HG03095 (cell line): ENCODE measurements at regions not wholly inside any gene's neighbourhood (a gene's known extent, or its start where the extent isn't known, plus 50 kb on each side); places are given as distances from the start of the nearest gene placed in this dataset.

Source experiments
- ATAC-seq: cut with Tn5 transposase; IDR thresholded peaks from one replicate; pipeline ENCODE4 v1.9.1; 2021; ENCODE audit warnings: moderate library complexity; ENCODE audit not compliant: unreplicated experiment

DNA sequence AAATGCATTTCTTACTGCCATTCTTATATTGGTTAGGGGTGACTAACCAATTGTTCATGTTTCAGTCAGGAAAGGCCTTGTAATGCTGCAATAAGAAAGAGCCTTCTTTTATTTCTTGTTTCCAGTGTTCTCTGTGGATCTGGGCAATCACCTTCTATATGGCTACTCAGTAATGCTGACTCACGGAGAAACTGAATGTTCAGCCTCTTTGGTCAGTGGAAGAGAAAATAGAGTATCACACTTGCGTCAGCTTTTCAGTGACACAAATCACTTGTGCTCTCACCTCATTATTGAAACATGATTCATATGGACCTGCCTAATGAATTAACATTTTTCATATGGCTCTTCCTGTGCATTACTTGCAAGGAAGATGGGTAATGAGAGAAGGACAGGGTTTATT, 243.9 kb upstream of the POT1 start:
- no peak for ATAC-seq

DNA sequence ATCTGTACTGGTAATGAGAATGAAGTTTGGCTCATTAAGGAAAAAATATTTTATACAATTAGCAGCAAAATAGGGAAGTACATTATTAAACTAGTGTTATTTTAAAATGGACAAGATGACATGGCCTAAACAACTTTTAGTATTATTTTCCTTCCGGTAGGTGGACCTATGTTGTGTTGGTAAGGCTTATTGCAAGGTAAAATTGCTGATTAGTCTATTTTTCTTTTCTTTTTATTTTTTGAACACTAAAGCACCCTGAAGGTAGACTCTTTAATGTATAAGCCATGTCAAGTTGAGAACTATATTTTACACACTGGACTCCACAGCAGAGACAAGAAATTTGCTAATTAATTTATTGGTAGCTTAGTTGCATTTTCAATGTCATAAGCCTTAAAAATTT, 239.5 kb upstream of the POT1 start:
- no peak for ATAC-seq

DNA sequence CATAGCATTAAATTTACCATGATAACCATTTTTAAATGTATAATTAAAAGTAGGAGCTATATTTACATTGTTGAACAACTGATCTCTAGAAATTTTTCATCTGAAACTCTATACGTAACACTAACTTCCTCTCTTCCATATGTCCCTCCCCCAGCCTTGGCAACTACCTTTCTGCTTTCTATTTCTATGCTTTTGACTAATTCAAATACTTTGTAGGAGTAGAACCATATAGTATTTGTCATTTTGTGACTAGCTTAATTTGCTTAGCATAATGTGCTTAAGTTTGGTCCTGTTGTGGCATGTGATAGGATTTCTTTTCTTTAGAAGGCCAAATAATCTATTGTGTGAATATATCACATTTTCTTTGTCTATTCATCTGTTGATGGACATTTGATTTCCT, 225.3 kb upstream of the POT1 start:
- no peak for ATAC-seq

DNA sequence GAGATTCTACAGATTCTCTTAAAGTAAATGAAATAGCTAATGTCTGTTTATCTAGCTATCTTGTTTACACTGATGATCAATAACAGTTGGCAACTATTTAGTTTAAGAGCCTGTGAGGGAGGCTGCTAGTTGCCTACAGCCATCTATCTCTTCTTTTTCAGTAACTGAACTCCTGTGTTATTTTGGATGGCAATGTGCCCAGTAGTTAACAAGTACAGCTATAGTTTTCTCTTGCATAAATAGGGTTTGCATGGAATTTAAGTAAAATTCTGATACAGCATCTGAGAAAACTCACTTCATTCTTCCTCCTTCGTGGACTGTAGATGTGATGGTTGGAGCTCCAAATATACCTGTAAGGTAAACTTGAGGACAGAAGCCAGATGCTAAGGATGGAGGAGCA, 219.5 kb upstream of the POT1 start:
- no peak for ATAC-seq

DNA sequence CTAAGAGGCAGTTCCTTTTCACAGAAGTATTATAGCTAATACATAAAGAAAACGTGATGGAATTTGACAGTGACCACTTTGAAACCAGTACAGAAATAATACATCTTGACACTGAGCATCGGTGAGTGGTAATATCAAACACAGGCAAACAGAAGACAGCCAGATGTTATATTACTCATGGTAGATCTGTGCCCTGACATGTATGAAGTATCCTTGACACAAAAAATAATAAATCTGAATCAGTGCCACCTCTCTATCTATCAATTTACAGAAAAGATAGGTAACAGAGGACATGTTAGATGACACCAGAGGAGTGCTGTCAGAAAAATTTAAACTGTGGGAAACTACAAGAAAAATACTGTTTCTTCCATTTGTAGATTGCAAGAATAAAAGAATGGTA, 217.4 kb upstream of the POT1 start:
- ATAC-seq, result no peak

DNA sequence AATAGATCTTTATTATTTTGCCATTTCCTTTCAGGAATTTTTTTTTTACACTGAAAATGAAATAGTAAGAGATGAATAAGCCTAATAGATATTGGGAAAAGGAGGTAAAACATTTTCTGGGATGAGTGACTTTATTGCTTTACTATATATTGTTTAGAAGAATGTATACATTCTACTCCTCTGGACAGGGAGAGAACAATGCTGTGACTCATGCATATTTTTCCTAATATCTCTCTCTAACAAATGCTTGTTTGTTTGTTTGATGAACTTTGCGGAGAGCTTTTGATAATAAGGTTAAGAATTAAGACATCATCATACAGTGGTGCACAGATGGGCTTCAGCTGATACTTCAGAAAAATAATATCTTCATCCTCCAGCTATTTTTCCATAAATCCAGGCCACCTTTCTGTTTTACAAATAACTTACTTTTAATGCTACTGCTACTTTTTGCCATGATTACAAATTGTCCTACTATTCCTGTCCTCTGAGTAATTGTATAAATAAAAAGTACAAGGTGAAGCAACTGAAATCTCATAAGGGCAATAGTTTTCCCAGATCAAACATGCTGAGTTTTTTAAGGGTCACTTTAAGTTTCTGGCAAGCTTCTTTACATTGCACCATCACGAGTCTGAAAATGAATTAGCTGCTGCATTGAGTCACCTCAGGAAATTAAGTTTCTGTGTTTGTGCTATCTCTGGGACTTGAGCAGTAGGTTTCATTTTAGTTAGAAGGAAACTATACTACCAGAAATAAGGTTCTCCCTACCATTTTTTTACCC, 207.3 kb upstream of the POT1 start:
- ATAC-seq, result no peak

DNA sequence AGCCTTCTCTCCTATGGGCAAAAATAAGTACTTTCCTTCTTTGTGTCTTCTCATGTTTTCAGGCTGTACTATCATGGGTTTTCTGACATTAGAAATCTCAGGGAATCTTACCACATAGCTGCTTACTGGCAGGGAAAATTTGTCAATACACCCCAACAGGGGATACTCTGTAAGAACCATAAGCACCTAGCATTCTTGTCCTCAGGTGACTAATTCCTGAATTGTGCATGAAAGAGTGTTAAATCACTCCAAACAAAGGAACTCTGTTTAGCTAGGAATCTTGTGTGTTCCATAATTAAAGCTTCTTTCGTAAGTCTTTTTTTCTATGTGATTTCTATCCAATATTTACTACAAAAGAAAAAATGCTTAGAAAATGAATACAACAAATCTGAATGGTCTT, 206.7 kb upstream of the POT1 start:
- ATAC-seq, result no peak

DNA sequence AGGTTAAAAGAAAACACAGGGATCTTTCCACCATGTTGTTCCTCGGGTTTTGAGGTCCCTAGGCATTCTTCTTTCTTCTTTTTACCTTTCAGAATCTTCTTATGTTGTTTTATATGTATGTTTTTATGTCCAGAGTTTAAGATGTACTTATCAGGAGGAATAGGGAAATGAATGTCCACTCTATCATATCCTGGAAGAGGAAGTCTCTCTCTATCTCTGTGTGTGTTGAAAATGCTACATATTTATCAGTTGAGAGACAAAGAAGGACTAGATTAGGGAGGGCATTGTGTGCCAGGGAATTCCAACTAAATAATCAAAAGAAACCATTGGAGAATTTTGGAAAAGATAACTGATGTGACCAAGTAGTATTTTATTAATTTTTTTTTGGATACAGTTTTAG, 200.5 kb upstream of the POT1 start:
- no peak for ATAC-seq

DNA sequence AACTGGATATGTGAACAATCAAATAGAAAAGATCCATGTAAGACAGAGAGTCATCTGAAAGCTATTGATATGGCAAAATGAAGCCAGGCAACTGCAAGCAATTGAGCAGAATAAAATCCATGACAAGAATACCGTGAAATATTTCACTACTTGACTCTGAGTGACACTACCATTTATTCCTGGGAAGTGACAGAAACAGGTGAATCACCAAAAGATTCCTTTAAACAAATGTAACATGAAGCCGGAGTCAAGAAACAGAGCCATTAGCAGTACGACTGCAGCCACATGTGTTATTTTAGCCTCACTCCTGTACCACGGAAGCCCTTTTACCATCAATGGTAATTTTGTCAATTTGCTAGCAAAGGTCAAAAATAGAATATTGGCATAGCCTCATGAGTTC, 197.7 kb upstream of the POT1 start:
- ATAC-seq, result no peak

DNA sequence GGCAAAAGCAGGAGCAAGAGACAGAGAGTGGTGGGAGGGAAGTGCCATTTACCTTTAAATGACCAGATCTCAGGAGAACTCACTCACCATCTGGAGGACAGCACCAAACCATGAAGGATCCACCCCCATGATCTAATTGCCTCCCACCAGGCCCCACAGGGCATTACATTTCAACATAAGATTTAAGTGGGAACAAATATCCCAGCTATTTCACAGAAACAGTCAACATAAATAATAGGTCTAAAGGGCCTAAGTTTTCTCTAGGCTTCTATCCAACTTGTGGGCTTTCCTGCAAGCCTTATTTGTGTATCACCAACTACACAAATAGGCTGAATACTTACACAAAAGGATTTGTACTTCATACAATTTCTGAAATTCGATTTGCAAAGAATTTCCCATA, 196.8 kb upstream of the POT1 start:
- ATAC-seq, result no peak

DNA sequence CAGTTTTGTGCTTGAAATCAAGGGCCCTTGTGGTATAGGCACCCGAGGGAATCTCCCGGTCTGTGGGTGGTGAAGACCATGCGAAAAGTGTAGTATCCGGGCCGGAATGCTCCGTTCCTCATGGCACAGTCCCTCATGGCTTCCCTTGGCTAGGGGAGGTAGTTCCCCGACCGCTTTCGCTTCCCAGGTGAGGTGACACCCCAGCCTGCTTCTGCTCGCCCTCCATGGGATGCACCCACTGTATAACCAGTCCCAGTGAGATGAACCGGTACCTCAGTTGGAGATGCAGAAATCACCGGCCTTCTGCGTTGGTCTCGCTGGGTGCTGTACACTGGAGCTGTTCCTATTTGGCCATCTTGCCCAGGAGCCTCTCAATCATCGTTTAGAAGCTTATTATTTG, 195.7 kb upstream of the POT1 start:
- ATAC-seq, result no peak

DNA sequence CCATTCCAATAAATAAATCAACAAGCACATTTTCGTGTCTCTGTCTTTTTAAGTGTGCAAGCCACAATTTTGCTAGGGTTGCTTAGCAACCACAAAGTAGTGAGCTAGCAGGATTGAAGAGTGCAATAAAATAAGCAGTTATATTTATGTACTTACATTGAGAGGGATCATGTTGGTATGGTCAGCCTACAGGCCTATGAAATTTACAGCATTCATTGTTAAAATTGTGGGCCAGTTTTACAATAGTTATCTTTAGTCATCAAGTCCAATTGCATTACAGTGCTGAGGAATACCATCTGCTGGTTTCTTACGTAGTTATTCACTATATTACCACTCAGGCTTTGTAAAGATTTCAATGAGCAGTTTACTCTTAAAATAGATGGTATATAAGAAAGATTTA, 192.5 kb upstream of the POT1 start:
- ATAC-seq, result no peak

DNA sequence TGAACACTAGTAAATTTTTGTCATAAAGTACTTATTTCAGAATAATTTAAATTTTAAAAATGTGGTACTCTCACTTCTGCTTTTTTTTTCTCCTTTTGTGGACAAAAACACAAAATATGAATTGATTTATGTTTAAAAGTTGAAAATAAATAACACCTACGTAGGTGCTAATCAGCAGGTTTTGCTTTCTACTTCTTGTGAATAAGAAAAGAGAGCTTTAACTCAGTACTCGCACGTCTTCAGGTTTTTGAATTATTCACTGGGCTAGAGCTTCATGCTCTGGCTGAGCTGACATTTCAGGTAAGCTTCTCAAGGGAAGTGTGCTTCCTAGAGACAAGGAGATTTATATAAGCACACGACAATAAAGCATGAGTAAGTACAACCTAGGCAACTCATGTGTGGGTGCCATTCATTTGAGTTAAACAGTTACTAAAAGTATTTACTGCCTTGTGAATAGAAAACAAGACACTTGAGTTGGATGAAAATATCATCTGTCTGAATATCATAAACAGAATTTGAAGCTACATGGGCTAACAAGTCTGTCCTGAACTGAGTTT, 190.0 kb upstream of the POT1 start:
- ATAC-seq, result no peak

DNA sequence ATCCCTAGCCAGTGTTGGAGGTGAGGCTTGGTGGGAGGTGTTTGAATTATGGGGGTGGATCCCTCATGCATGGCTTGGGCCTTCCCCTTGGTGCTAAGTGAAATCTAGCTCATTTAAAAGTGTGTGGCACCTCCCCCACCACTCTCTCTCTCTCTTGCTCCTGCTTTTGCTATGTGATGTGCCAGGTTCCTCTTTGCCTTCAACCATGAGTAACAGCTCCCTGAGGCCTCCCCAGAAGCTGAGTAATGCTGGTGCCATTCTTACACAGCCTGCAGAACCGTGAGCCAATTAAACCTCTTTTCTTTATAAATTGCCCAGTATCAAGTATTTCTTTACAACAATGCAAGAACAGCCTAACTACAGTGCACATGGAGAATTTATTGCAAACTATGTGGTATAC, 188.8 kb upstream of the POT1 start:
- no peak for ATAC-seq

DNA sequence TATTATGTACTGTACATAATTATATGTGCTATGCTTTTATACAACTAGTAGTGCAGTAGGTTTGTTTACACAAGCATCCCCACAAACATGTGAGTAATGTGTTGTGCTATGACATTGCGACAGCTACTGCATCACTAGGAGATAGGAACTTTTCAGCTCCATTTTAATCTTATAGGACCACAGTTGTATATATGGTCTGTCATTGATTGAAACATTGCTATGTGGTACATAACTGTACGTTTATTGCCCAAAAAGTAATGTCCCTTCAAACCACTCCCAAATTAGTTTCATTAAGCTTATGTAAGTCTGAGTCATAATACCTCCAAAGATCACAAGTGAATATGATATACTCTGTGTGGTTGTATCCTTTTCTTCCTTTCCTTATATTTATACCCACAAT, 183.2 kb upstream of the POT1 start:
- ATAC-seq, result no peak

DNA sequence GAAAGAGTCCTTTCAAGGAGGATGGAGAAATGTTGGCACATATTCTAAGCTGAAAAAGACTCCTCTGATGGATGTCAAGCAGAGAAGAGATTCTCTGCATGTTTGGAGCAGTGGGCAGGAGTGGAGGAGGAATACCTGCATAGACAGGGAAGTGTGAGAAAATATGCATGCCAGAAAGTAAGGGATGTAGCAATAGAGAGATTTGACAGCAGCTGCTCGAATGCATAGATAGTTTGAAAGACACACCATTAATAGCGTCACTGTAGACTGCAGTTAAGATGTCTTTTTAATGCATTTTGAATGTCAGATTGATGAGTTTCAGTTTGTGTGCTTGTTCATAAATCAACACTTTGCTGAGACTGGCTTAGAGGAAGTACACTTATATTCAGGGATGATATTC, 169.9 kb upstream of the POT1 start:
- ATAC-seq, result no peak

DNA sequence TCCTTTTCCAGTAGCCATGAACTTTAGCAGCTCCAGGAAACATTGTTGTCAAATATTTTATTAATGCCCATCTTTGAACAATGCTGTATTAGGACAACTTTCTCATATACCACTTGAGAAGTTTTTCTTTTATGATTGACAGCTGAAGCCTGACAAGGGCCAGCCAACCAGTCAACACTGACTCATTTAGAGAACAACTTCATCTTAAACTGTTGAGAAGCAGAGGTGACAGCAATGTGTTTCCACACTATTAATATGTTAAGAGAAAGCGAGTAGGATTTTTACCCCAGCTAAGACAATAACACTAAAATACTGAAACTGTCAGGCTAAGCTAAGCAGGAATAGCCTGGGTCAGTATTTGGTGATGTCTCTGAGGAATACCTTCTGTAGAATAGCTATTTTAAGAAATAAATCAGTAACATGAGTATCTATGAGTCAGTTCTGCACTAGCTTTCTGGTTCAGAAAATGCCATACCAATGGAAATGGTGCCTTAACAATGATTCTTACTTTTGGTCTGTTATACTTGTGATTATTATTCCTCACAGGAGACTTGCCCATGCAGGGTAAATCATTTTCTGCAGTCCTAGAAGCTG, 168.8 kb upstream of the POT1 start:
- ATAC-seq, result peak; percentile 92

DNA sequence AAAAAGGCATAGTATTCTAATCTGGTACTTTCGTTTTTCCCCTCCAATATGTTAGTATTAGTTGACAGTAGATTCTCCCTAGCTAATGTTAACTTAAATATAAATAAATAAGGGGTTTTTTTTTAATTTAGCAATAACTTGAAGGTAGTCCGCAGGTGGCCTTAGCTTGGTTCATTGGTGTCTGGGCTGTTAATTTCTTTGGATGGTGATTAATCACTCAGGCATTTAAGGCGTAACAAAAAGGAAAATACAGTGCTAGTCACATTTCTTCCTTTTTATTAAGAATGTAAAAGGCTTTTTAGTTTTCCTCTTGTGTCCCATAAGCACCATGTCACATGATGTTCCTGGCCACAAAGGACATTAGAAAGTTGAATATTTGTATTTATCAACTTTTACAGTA, 161.0 kb upstream of the POT1 start:
- no peak for ATAC-seq

DNA sequence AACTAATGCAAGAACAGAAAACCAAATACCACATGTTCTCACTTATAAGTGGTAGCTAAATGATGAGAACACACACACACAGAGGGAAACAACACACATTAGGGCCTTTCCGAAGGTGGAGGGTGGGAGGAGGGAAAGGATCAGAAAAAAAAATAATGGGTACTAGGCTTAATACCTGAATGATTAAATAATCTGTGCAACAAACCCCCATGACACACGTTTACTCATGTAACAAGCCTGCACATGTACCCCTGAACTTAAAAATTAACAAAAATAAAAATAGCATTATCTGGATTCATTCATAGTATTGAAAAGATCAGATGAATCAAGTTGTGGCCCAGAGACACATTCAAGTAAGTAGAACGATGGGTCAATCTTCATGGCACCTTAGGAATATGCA, 159.5 kb upstream of the POT1 start:
- no peak for ATAC-seq

DNA sequence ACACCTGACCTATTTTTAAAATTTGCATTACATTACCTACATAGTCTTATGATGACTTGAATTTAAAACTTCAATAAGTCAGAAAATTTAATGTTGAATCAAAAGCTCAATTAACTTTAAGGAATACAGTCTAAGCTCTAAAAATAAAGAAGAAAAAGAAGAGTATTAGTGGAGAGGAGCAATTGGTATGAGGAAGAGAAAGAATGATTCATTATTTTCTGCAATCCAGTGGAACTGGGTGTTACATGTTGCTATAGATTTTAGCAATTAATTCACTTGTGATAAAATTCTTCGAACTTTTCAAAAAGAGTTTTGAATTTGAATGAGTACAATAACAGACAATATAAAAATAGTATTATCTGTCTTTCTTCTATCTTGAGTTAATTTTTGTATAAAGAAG, 158.9 kb upstream of the POT1 start:
- no peak for ATAC-seq

DNA sequence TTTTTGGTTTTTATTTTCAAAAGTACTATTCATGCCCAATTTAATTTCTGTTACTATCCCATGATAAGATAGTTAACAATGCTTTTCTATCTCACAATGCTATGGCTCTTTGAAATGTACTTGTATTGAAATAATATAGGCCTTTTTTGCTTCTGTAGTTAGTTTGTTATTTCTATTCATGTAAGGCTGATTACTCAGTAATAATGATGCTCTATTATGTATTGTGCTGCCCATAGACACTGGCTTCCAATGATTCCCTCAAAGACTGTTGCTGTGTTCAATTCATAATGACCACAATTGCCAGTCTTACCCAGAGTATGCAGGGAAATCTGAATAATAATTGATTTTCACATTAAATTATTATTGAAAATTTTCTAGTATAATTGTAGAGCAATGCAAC, 155.5 kb upstream of the POT1 start:
- no peak for ATAC-seq

DNA sequence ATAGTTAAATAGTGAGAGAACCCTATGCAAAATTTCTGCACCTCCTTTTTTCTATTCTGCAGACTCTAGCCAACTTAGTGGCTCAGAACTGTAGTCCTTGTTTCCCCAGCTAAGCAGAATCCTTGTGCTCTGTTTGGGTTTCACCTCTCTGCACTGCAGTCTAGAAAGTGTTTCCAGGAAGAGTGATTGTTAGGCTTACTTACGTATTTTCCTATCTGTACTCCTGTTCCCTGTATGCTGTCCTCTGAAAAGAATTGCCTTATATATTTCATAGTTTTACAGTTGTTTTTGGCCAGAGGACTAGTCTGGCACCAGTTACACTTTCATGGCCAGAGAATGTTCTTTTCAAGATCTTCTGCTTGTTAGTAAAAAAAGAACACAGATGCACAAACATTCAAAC, 154.6 kb upstream of the POT1 start:
- no peak for ATAC-seq

DNA sequence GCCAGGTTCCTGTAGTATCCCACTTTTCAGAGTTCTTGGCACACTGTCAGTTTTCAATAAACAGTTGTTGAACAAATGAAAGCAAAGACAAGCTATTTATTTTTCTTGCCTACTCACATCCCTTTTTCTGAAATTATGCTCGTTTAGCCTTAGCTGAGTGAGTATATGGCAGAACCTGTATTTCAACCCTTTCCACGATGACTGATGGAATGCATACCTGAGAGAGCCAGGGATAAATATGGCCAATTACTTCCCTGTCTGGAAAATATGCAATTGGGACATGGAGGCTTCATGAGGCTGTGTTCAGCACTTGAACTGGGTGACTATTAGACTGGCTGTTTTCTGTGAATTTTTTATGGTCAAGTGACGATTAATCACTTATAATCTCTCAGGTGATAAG, 144.5 kb upstream of the POT1 start:
- no peak for ATAC-seq
